Embryonic facial prominence (tissue), 1 donor: ENCODE measurements at regions not wholly inside any gene's neighbourhood (a gene's known extent, or its start where the extent isn't known, plus 50 kb on each side); places are given as distances from the start of the nearest gene placed in this dataset.
"Not testable (repeated sequence)": the region's sequence is repeated elsewhere in the genome, so short reads cannot be mapped to it uniquely, and the experiment has no call there.

ENCODE experiments used
- DNase-seq: peaks from one replicate; pipeline ENCODE4 v3.0.0-alpha.2; 2016; ENCODE audit errors: extremely low spot score

DNA sequence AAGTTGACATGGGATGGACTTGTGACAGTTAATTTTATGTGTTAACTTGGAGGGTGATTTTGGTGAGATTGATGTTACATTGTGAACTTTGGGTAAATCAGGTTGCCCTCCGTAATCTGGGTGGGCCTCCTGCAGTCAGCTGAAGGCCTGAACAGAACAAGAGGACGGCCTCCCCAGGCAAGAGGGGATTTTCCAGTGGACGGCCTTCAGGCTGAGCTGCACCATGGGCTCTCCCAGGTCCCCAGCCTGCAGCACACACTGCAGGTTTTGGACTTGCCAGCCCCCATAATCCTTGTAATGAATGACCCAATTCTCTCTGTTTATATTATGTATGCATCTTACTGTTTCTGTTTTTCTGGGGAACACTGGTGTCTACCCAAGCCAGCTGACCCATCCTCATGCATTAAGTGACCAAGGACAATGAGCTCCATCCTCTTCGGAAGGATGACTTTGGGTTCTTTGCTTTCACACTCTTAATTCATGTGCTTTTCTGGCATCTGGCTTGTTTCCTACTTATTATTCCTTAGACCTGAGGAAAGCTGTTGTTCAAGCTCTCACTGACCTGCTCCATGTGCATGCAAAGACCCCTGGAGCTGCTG lies 64.2 kb downstream of the DACT2 start:
- no peak for DNase-seq

DNA sequence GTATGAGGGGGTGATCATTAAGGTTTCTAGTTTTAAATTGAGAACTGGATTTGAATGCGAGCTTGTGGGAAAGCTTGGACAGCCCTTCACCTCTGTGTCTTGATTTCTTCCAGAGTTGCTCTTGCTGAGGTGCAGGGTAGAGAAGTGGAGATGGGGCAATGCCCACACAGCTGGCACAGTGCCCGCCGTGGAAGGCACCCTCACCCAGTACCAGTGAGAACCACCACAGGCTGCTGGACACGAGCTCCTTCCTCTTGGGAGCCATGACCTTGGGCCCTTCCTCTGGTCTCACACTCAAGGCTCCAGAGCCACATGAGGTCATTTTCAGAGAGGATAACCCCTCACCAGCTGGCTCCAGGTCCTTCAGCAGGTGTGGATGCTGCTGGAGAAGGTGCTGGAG lies 67.3 kb downstream of the DACT2 start:
- no peak for DNase-seq

DNA sequence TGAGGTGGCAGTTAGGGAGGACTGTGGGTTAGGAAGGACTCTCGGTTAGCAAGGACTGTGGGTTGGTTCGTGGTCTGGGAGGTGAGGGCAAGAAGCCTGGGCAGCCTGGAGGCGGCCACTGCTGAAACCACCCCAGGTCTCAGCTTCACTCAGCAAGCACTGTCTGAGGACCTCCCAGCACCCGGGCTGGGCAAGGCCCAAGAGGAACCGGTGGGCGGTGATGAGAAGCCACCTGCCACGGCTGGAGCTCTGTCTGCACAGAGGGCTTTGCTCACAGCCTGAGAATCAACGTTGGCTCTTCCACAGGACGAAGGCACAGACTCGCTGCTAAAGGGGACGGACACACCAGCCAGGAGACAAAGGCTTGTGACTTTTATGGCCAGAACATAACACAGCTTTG lies 69.3 kb downstream of the DACT2 start:
- no peak for DNase-seq

DNA sequence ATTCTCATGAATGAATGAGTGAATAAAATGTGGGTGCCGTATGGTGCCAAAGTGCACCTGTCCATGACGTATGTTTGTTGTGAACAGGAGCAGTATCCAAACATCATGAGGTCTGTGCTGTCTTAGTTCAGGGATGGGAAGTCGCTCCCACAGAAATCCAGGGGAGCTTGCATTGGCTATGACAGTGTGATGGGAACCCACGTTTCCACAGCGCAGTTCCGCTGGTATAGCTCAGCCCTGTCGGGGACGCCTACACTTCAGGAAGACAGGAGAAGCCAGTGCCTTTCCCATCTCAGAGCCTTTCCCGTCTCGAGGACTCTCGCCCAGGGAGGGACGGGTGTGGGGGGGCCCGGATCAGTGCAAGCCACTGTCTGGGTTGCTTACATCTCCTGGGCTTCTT lies 69.8 kb downstream of the DACT2 start:
- no peak for DNase-seq

DNA sequence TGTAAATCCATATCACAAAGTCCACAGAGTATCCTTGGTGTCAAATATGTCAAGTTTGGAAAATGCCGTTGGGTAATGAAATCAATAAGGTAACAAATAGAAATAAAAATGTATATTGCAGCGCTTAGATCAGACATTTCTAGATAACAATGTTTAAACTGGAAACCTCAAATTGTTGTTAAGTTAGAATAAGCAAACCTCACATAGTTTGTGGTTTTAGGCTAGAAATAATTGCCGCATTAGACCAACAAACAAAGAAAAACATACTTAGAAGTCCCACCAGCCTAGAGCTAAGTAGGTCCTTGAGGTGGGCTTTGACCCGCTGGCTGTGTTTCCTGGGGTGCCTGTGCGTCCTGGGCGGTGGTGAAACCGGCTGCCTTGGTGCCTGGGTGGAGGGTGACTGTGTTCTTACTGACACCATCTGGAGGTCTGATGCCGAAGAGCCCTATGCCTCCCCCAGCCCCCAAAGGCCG lies 71.4 kb downstream of the DACT2 start:
- DNase-seq = no peak

DNA sequence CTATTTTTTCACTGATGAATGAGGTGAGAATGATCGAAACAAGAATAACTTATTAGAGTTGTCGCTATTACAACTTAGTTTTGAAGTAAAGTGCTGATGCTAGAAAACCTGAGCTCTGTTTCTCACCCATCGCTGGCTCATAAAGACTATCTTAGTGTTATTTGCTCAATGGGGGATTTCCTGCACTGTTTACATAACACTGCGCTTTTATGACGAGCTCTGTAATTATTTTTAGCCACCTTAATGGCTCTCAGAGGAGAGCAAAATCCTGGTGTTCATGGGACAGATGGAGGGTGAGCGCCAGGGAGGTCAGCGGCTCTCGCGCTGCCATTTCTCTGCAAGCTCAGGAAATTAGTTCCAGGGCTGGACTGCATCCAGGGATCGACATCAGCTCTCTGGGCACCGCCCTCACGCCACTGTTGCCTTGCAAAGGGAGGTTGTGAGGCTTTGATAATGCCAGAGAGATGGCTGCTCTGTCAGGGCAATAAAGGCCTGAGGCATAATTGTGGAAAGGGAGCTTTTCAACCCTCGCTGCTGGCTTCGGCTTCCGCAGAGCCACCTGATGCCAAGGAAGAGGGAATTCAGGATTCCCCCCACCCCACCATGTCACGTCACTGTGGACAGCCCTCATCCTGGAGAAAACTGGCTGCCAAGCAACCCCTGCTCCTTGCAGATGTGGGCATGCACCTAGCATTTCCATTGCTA lies 72.0 kb downstream of the DACT2 start:
- no peak for DNase-seq

DNA sequence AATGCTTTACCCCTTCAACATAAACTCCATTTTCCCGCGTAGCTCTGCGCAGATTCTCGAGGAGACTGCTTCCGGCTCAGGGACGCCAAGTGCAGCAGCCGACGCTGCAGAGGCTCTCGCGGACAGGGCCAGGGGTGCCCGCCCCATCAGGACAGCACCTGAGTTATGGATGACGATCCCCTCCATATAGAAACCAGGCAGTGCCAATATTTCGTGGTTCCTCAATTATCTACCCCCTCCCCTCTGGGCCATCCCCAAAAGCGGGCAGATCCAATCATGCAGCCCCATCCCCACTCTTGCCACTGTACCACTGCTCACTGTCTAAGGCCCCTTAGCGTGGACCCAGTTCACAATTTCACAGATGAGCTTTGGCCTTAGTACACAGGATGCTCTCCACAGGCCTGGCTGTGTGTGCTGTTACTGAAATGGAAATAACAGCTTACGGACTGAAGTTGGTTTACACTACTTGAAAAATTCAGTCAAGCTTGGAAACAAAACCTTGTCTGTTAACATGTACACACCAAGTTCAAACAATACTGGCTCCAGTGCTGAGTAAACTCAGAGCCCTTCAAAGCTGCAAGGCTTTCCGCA lies 74.5 kb downstream of the DACT2 start:
- no peak for DNase-seq

DNA sequence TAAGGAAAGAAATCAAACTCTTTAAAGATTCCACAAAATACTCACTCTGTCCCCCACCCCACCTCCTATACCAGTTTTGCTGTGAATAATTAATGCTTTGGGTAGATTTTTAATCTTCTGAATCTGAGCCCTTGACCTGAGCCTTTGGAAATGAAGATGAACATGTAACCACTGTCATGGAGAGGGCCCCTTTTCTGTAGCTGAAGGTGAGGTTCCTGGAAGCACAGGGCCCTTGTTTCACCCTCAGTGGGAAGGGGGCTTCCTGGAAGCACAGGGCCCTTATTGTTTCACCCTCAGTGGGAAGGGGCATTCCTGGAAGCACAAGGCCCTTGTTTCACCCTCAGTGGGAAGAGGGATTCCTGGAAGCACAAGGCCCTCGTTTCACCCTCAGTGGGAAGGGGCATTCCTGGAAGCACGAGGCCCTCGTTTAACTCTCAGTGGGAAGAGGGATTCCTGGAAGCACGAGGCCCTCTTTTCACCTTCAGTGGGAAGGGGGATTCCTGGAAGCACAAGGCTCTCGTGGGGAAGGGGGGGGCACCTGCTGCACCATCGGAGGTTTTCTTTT lies 75.7 kb downstream of the DACT2 start:
- DNase-seq = no peak

DNA sequence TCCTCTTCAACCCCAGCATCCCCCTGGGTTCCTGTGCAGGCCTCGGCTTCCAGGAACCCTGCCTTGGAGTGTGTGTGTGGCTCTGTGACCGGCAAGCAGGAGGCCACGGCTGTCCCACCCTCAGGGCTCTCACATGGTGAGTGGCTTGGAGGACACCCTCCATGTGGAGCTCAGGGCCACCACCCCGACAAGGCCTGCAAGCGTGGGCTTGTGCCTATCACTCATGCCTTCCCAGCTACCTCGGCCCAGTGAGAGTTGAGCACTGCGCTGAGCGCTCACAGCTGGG lies 76.7 kb downstream of the DACT2 start:
- no peak for DNase-seq

DNA sequence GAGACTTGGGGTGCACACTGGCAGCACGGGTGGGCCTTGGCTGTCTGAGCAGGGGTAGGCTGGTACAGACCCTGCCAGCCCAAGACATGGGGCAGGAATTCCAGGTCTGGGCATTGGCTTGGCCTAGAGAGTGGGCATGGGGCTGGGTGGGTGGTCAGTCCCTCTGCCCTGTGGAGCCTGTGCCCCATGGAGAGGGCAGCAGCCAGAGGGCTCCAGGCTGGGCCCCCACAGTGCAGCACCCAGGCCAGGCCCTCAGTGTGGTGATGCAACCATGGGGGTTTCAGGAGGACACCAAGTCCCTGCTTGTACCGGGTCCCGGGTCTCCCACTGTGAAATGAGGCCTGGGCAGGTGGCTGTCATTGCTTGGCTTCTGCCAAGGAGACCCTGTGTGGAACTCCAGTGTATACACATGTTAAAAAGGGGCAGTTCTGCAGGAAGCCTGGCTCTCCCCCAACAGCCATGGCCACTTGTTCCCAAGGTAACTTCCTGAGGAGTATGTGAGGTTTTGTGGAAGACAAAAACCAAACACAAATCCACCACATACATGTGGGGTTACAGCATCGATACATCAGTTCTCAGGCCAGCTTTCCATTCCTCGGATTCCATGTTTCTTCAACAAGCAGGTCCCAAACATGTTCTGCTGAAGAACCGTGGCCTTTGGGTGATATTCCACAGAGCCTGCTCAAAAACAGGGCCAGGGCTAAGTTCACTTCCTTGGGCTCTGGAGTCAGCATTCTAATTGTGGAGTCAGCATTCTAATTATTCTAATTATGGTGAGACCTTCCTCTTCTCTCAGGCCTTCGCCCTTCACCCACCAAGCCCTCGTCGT lies 77.3 kb downstream of the DACT2 start:
- DNase-seq = no peak

DNA sequence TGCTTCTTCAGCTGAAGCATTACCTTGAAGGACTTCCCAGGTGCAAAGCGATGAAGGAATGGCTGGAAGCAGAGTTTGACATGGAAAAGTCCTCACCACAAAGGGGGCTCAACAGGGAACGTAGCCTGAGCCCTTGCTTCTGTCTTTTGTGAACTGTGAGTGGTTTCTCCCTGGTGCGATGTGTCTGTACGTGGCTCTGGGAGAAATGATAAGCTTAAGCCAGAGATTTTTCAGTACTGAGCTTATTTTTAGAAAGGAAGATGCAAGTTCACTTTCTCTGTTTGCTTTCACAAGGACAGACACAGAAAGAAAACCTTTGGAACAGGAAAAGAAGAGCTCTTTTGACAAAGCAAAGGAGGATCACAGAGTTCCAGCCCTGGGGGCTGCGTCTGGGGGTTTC lies 79.4 kb downstream of the DACT2 start:
- DNase-seq = no peak

DNA sequence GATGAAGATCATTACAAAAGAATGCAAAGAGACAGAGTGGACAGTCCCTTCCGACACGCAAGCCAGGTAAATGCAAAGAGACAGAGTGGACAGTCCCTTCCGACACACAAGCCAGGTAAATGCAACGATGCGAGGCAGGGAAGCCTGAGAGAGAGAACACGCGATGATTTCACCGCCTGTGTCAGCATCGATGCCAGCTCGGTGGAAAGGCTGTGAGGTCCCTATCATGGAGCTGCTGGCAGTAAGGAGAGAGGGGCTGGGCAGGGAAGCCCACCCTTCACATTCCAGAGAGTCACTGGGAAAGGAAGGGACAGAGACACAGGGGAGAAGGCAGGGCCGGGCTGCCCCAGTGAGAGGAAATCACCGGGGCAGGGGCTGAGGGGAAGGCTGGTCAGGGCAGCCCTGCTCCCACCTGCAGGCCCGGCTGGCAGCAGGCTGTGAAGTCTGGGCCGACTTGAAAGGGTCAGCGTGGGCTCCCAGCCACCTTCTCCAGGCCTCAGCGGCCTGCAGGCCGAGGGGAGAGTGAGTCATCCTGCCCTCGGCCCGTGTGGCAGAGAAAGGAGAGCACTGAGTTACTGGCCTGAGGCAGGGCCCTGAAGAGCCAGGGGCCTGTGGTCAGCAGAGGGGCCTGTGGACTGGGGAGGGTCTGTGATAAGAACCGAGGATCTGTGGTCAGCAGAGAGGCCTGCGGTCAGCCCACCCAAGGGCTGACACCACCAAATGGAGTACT lies 80.4 kb downstream of the DACT2 start:
- no peak for DNase-seq

DNA sequence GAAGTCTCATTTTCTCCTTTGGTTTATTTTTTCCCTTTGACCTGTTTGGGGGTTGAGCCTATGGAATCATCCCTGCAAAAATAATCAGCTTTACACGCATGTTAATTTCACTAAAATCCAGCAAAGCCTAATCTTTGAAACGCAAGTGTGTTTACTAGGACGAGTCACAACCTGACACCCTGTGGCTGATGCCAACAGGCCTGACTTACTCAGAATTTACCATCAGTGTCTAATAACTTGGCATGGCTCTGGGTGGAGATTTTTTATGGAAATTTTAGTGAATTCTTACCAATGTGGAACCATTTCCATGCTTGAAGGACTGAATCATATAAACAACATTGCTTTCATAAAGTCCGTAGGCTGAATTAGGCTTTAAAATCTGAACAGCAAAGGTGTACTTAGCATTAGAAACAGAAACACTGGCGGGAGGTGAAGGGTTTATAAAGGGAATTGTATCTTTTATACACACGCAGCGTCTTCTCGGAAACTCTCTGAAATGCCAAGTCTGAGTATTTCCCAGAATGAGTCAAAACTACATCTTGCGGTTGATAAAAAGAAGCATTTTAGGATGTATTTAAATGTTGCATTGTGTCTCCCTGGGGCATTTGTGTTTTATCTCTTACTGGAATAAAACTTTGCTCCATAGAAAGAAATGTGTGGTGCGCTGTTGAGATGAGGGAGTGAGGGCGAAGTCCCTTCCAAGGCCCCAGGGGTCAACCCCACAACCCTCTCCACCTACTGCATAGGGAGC lies 81.2 kb downstream of the DACT2 start:
- DNase-seq = no peak

DNA sequence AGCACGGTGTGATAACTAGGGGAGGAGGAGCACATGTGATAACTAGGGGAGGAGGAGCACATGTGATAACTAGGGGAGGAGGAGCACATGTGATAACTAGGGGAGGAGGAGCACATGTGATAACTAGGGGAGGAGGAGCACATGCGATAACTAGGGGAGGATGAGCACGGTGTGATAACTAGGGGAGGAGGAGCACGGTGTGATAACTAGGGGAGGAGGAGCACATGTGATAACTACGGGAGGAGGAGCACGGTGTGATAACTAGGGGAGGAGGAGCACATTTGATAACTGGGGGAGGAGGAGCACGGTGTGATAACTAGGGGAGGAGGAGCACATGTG lies 85.7 kb downstream of the DACT2 start:
- DNase-seq = not testable (repeated sequence)

DNA sequence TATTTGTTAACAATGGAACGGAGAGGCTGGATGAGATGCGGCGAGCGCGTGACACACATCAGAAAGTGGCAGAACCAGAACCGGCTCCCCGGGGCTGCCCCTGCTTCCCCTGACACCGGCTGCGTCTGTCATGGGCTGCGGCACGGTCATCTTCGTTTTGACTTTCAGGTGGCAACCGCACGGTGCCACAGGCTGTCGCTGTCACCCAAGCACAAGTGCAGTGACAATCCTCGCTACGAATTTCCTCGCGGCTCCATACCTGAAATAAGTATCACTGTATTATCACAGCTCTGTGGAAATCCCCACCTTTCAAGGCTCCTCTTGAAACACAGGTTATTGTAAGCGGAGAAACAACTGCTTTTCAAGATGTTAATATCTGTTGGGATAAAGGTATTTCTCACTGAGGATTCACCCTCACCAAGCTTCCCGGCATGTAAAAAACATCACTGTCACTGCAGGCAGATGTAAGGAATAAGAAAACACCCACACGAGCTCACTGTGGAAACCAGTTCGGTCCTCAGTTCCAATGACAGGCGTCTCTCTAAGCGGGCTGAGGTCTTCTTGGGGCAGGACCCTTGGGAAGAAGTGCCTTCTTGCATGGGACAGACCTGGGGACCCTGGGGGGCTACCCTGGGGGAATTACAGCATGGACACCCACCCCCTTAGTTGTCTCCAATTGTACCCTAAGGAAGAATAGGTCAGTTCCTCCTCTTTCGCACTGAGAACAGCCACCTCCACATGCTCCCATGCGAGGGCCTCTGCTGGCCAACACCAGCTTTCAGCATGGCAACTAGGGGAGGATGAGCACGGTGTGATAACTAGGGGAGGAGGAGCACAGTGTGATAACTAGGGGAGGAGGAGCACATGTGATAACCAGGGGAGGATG lies 86.3 kb downstream of the DACT2 start:
- DNase-seq = no peak

DNA sequence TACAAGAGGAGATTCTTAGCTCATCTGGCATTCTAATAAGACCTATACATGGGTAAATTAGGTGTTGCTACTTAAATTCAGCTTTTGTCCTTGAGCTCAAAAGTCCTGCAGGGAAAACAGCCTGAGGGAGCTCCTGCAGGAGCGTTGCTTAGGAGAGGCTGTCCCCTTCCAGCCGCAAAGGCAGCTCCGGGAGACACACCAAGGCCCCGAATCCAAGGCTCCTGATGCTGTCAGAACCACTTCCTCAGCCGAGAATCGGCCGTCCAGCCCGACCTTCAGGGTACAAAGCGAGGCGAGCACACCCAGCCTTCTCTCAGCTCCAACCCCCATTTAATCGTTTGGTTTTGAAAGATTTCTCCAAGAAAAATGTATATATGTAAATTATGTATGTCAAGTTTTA lies 87.0 kb downstream of the DACT2 start:
- DNase-seq = no peak

DNA sequence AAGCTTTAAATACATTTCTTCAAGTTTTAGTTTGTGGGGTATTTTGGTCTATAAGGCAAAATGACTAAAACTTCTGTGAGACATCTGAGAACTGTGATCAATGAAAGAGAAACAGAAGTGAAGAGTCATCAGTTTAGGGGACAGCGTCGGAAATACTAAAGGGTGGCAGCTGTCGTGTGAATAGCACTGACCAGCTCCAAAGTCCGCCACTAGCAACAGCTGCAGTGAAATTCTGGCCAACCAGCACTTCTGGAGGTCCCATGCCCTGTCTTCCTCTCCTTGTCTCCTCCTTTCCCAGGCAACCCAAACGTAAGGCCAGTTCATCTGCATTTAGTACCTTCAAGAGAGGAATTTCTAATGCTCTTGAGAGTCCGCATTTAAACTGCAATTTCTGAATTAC lies 87.5 kb downstream of the DACT2 start:
- no peak for DNase-seq

DNA sequence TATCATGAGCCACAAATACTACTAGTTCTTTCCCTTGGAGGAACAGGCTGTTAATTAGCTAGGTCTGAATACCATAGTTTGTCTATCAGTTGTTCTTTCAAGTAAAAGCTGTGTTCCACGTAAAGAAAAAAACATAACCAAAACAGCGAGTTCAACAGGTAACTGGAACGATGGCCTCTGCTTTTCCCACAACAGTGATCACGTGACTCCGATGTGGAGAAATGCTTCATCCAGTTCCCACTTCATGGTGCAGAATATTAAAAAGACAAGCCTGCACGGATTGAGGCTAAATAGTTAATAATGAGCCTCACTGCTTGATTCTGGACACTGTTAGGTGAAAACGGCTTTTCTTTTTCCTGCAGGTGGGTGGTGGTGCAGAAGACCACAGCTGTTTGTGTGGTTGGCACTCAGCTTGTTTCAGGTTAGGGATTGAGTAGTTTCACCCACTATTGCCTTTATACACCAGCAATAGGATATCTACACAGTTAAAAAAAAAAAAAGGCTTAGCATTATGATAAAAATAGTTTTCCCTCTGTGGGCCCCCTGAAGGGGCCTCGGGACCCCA lies 88.1 kb downstream of the DACT2 start:
- DNase-seq = no peak

DNA sequence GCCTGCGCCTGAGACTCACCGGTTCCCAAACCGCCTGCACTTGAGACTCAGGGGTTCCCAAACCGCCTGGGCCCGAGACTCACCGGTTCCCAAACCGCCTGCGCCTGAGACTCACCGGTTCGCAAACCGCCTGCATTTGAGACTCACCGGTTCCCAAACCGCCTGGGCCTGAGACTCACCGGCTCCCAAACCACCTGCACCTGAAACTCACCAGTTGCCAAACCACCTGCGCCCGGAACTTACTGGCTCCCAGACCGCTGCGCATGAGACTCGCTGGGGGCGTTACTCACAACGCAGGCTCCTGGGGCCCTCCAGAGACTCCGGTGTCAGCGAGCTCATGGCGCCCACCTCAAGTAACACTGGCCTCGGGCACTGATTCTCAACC lies 90.2 kb downstream of the DACT2 start:
- no peak for DNase-seq
